ENCODE measurements at regions not wholly inside any gene's neighbourhood (a gene's known extent, or its start where the extent isn't known, plus 50 kb on each side); places are given as distances from the start of the nearest gene placed in this dataset.

GRCh38 chr3:168249550-168250414 is 154.1 kb upstream of the GOLIM4 start (continued):
- TF ChIP-seq REST (IDR thresholded peaks at IDR 0.05; ENCODE audit: borderline replicate concordance in 1 of 2, low read depth in 1 of 2, low read length in 2 of 2): no peak
- TF ChIP-seq CENPT (CRISPR knock-in tag; IDR thresholded peaks at IDR 0.05; ENCODE audit: low read depth): no peak
- no peak for TF ChIP-seq ZNF740 (CRISPR knock-in tag; IDR thresholded peaks at IDR 0.05)
- TF ChIP-seq ZSCAN20 (CRISPR knock-in tag; IDR thresholded peaks at IDR 0.05; ENCODE audit: borderline replicate concordance): 0 out of 2 replicates have a peak, but pooled peaks have one; percentile 73
- TF ChIP-seq ARHGAP35 (CRISPR knock-in tag; IDR thresholded peaks at IDR 0.05; ENCODE audit: borderline replicate concordance): peak; percentile 79; the same call in 1 of the 2 replicates
- peak; percentile 70; the same call in 1 of the 2 replicates for TF ChIP-seq CCDC6 (CRISPR knock-in tag; IDR thresholded peaks at IDR 0.05)
- TF ChIP-seq ZNF326 (CRISPR knock-in tag; IDR thresholded peaks at IDR 0.05; ENCODE audit: borderline replicate concordance): no peak
- TF ChIP-seq ARID5B (CRISPR knock-in tag; IDR thresholded peaks at IDR 0.05): peak; percentile 45; the same call in 1 of the 2 replicates
- no peak for TF ChIP-seq GPBP1L1 (CRISPR knock-in tag; IDR thresholded peaks at IDR 0.05)
- no peak for TF ChIP-seq ERF (CRISPR knock-in tag; IDR thresholded peaks at IDR 0.05)
- no peak for TF ChIP-seq ARID2 (CRISPR knock-in tag; IDR thresholded peaks at IDR 0.05; ENCODE audit: borderline replicate concordance)
- peak; percentile 49 for TF ChIP-seq PATZ1 (CRISPR knock-in tag; IDR thresholded peaks at IDR 0.05)
- TF ChIP-seq ZEB1 (IDR thresholded peaks at IDR 0.05; ENCODE audit: insufficient replicate concordance, low read depth): no peak
- TF ChIP-seq CBX5 (CRISPR knock-in tag; IDR thresholded peaks at IDR 0.05; ENCODE audit: borderline replicate concordance): peak; percentile 44; the same call in 1 of the 2 replicates
- TF ChIP-seq BCL6 (CRISPR knock-in tag; IDR thresholded peaks at IDR 0.05): peak; percentile 68
- peak; percentile 34; the same call in 1 of the 2 replicates for TF ChIP-seq MYC (CRISPR knock-in tag; IDR thresholded peaks at IDR 0.05; ENCODE audit: borderline replicate concordance)
